LNCaP clone FGC (cell line): ENCODE measurements at regions not wholly inside any gene's neighbourhood (a gene's known extent, or its start where the extent isn't known, plus 50 kb on each side); places are given as distances from the start of the nearest gene placed in this dataset.

Experiments
- DNase-seq: peaks from one replicate; pipeline ENCODE4 v3.0.0-alpha.2; 2011; ENCODE audit warnings: low read depth
- H3K4me3 ChIP-seq: 2 replicates; pipeline ENCODE4 v1.5.1; 2011; ENCODE audit warnings: mild to moderate bottlenecking, low read depth, low read length, control low read depth
- CTCF ChIP-seq: IDR thresholded peaks from 2 replicates; pipeline ENCODE4 v1.5.1; 2012; ENCODE audit warnings: mild to moderate bottlenecking; ENCODE audit not compliant: control insufficient read depth, insufficient read depth; ENCODE audit errors: extremely low read depth

- no peak for TF ChIP-seq CTCF
- H3K4me3 ChIP-seq = no peak overlapping the region
Observed at GRCh38 chr13:30109471-30110135, 197.7 kb downstream of the KATNAL1 start.

GRCh38 chr13:30108913-30109237, 198.5 kb downstream of the KATNAL1 start:
- no peak overlapping the region for H3K4me3 ChIP-seq
- TF ChIP-seq CTCF = no peak
- DNase-seq = no peak

More at GRCh38 chr13:30109471-30110135, 197.7 kb downstream of the KATNAL1 start:
- no peak for DNase-seq

GRCh38 chr13:30108216-30108912, 199.0 kb downstream of the KATNAL1 start:
- TF ChIP-seq CTCF = no peak
- DNase-seq = no peak
- no peak overlapping the region for H3K4me3 ChIP-seq

GRCh38 chr13:30107521-30108136, 199.7 kb downstream of the KATNAL1 start:
- TF ChIP-seq CTCF = no peak
- H3K4me3 ChIP-seq = no peak overlapping the region
- DNase-seq = no peak

- H3K4me3 ChIP-seq = no peak overlapping the region
- TF ChIP-seq CTCF = no peak
Observed at GRCh38 chr13:30107121-30107520, 200.2 kb downstream of the KATNAL1 start.

GRCh38 chr13:30105381-30105780, 202.0 kb downstream of the KATNAL1 start:
- no peak for TF ChIP-seq CTCF
- no peak overlapping the region for H3K4me3 ChIP-seq
- no peak for DNase-seq

More at GRCh38 chr13:30107121-30107520, 200.2 kb downstream of the KATNAL1 start:
- DNase-seq = no peak
